ENCODE measurements at regions not wholly inside any gene's neighbourhood (a gene's known extent, or its start where the extent isn't known, plus 50 kb on each side); places are given as distances from the start of the nearest gene placed in this dataset.

DNA sequence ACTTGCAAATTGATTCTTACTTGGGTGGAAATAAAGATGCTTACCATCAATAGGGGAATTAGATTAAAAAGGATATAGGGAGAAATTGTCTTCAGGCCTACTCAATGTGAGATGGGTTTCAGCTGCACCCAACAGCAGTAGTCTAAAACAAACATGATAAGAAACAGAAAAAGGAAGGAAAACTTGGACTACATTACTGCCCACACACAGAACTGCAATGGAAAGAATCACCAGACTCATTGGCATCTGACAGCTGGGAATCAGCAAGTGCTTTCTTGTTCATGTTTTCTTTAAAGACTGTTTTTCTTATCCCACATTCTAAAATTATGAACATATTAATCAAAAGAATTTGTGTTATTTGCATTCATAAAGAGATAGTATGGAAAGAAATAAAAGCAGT, 144.2 kb downstream of the LRIG3 start:
- no peak overlapping the region for H3K4me2 ChIP-seq (ENCODE audit: insufficient read depth, low read length)

GRCh38 chr12:58777815-58778214, 142.5 kb downstream of the LRIG3 start:
- TF ChIP-seq EZH2 (IDR thresholded peaks at IDR 0.05; ENCODE audit: borderline replicate concordance, low read depth, low read length, severe bottlenecking) = no peak
- TF ChIP-seq CTCF (IDR thresholded peaks at IDR 0.05; ENCODE audit: borderline replicate concordance, extremely low read depth, low read length, poor library complexity, severe bottlenecking) = no peak
- Histone ChIP-seq H3K4me3 (ENCODE audit: low read depth in 1 of 2, low read length in 2 of 2) (no peak overlapping the region), H2AFZ (ENCODE audit: low read depth, low read length) (no peak overlapping the region), H3K79me2 (ENCODE audit: insufficient read depth, low read length) (no peaks in the 10 kb centered on the region), H4K20me1 (ENCODE audit: insufficient read depth, low read length) (no peaks in the 10 kb centered on the region), H3K27me3 (ENCODE audit: insufficient read depth, low read length, poor library complexity) (no peaks in the 10 kb centered on the region), H3K4me2 (ENCODE audit: insufficient read depth, low read length) (no peak overlapping the region), H3K9me3 (ENCODE audit: insufficient read depth, low read length, severe bottlenecking) (no peaks in the 10 kb centered on the region), H3K27ac (ENCODE audit: low read length) (no peak overlapping the region), H3K36me3 (ENCODE audit: insufficient read depth, low read length) (no peaks in the 10 kb centered on the region), H3K4me1 (ENCODE audit: insufficient read depth, low read length) (no peaks in the 10 kb centered on the region), H3K9ac (ENCODE audit: low read depth, low read length) (no peak overlapping the region)
- no peak for DNase-seq
- no peak for ATAC-seq (ENCODE audit: insufficient read depth, low read depth)

More for the DNA sequence above, 144.2 kb downstream of the LRIG3 start:
- Histone ChIP-seq H3K9me3 (ENCODE audit: insufficient read depth, low read length, severe bottlenecking) (no peaks in the 10 kb centered on the region), H3K9ac (ENCODE audit: low read depth, low read length) (no peak overlapping the region), H3K4me3 (ENCODE audit: low read depth in 1 of 2, low read length in 2 of 2) (no peak overlapping the region), H3K79me2 (ENCODE audit: insufficient read depth, low read length) (no peaks in the 10 kb centered on the region), H4K20me1 (ENCODE audit: insufficient read depth, low read length) (no peaks in the 10 kb centered on the region), H2AFZ (ENCODE audit: low read depth, low read length) (no peak overlapping the region), H3K27ac (ENCODE audit: low read length) (no peak overlapping the region), H3K4me1 (ENCODE audit: insufficient read depth, low read length) (no peaks in the 10 kb centered on the region), H3K36me3 (ENCODE audit: insufficient read depth, low read length) (no peaks in the 10 kb centered on the region), H3K27me3 (ENCODE audit: insufficient read depth, low read length, poor library complexity) (no peaks in the 10 kb centered on the region)
- no peak for ATAC-seq (ENCODE audit: insufficient read depth, low read depth)
- TF ChIP-seq EZH2 (IDR thresholded peaks at IDR 0.05; ENCODE audit: borderline replicate concordance, low read depth, low read length, severe bottlenecking) (no peak), CTCF (IDR thresholded peaks at IDR 0.05; ENCODE audit: borderline replicate concordance, extremely low read depth, low read length, poor library complexity, severe bottlenecking) (no peak)
- DNase-seq = no peak

DNA sequence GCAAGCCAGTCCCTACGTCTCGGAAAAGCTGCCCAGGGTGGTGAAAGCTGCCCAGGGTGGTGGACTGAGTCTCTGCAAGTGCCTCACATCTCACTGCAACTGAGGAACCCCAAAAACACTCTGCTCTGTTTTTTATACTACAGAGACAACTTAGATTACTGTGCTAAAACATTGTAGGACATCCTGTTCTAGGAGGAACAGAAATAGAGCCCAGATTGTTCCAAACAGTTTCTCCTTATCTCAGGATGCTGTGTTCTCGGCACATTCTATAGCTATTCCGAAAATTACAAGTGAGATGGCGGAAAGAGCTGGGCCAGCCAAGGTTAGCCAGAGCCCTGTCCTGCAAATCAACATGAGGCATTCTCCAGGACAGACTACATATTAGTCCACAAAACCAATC, 138.7 kb downstream of the LRIG3 start:
- Histone ChIP-seq H3K79me2 (ENCODE audit: insufficient read depth, low read length) (no peaks in the 10 kb centered on the region), H3K9ac (ENCODE audit: low read depth, low read length) (no peak overlapping the region), H3K27ac (ENCODE audit: low read length) (no peak overlapping the region), H3K36me3 (ENCODE audit: insufficient read depth, low read length) (no peaks in the 10 kb centered on the region), H3K27me3 (ENCODE audit: insufficient read depth, low read length, poor library complexity) (no peaks in the 10 kb centered on the region), H3K4me3 (ENCODE audit: low read depth in 1 of 2, low read length in 2 of 2) (no peak overlapping the region), H4K20me1 (ENCODE audit: insufficient read depth, low read length) (no peaks in the 10 kb centered on the region), H3K4me2 (ENCODE audit: insufficient read depth, low read length) (no peak overlapping the region), H2AFZ (ENCODE audit: low read depth, low read length) (no peak overlapping the region), H3K4me1 (ENCODE audit: insufficient read depth, low read length) (no peaks in the 10 kb centered on the region), H3K9me3 (ENCODE audit: insufficient read depth, low read length, severe bottlenecking) (no peaks in the 10 kb centered on the region)
- DNase-seq = no peak
- ATAC-seq (ENCODE audit: insufficient read depth, low read depth) = no peak
- no peak for TF ChIP-seq EZH2 (IDR thresholded peaks at IDR 0.05; ENCODE audit: borderline replicate concordance, low read depth, low read length, severe bottlenecking)
- TF ChIP-seq CTCF (IDR thresholded peaks at IDR 0.05; ENCODE audit: borderline replicate concordance, extremely low read depth, low read length, poor library complexity, severe bottlenecking) = no peak
